ENCODE measurements at regions not wholly inside any gene's neighbourhood (a gene's known extent, or its start where the extent isn't known, plus 50 kb on each side); places are given as distances from the start of the nearest gene placed in this dataset.

GRCh38 chr16:74216319-74216718 is 80.3 kb upstream of the PSMD7 start:
- in situ Hi-C loops (cut with MboI): no loop called here
- BruUV-seq (replicated peaks): no TSS peak
- DNase-seq (ENCODE audit: low read depth, low spot score): no peak

More at GRCh38 chr16:74216319-74216718, 80.3 kb upstream of the PSMD7 start:
- Histone ChIP-seq H2AFZ (ENCODE audit: control insufficient read depth, low read depth, low read length) (no peak overlapping the region), H3K4me3 (no peak overlapping the region), H3K27me3 (replicated peaks in 1 of 2; ENCODE audit: control insufficient read depth in 2 of 2, insufficient read depth in 2 of 2, low read length in 1 of 2) (no peaks in the 10 kb centered on the region), H3K27ac (ENCODE audit: control insufficient read depth, insufficient read depth) (no peak overlapping the region), H4K20me1 (ENCODE audit: control insufficient read depth, insufficient read depth) (no peaks in the 10 kb centered on the region), H3K79me2 (ENCODE audit: control insufficient read depth, insufficient read depth, low read length) (no peaks in the 10 kb centered on the region), H3K36me3 (ENCODE audit: control insufficient read depth in 2 of 2, insufficient read depth in 2 of 2, low read length in 1 of 2) (no peaks in the 10 kb centered on the region), H3K9ac (ENCODE audit: control insufficient read depth, insufficient read depth, low read length) (no peak overlapping the region), H3K4me2 (ENCODE audit: control insufficient read depth, insufficient read depth) (no peak overlapping the region), H3K9me3 (replicated peaks; ENCODE audit: control insufficient read depth, insufficient read depth, low read length) (no peaks in the 10 kb centered on the region), H3K4me1 (ENCODE audit: control insufficient read depth, insufficient read depth, low read length) (no peaks in the 10 kb centered on the region)
- ATAC-seq (no peak), FAIRE-seq (no peak)
- ChIA-PET SMC1A (ENCODE audit: uncharacterized antibody, unreplicated experiment) (interaction anchor here (0.7 to 0.9 kb wide), 2 partner anchors 9 to 18 kb away, joined by 3 read pairs; no protein-coding TSS in a partner anchor), RAD21 (ENCODE audit: unreplicated experiment) (no interaction called here), POLR2A (no interaction called here), CTCF (interaction anchor here (1.6 kb wide), 1 partner anchor 12 kb away, joined by 5 read pairs; no protein-coding TSS in a partner anchor)
- intact Hi-C loops (cut with micrococcal nuclease; ENCODE audit: unreplicated experiment): no loop called here
- 80% methylated on average over 4 of the region's 4 CpGs for WGBS (ENCODE audit: insufficient coverage, insufficient replicate concordance, low lambda C conversion rate, missing lambda C conversion rate)
- TF ChIP-seq CHD1 (IDR thresholded peaks at IDR 0.05; ENCODE audit: low read depth, low read length) (no peak), ZSCAN29 (IDR thresholded peaks at IDR 0.05) (no peak), E2F8 (IDR thresholded peaks at IDR 0.05; ENCODE audit: low read depth, partially characterized antibody) (no peak), RAD21 (IDR thresholded peaks at IDR 0.05; ENCODE audit: insufficient read depth, low read depth, low read length) (no peak), TBL1XR1 (IDR thresholded peaks at IDR 0.05; ENCODE audit: low read depth, low read length) (no peak), TAF1 (IDR thresholded peaks at IDR 0.05; ENCODE audit: borderline replicate concordance, low read depth, low read length) (no peak), KAT2A (conservative IDR thresholded peaks at IDR 0.05; ENCODE audit: control insufficient read depth, low read depth, low read length) (no peak), SUPT20H (IDR thresholded peaks at IDR 0.05; ENCODE audit: borderline replicate concordance, control insufficient read depth, low read depth, low read length) (no peak), NR2C1 (IDR thresholded peaks at IDR 0.05) (no peak), MEF2A (IDR thresholded peaks at IDR 0.05; ENCODE audit: insufficient read depth, low read depth, low read length) (no peak), PAX8 (IDR thresholded peaks at IDR 0.05) (no peak), CHD4 (IDR thresholded peaks at IDR 0.05) (no peak), FOXK2 (IDR thresholded peaks at IDR 0.05) (no peak), NFYB (IDR thresholded peaks at IDR 0.05; ENCODE audit: insufficient read depth, low read depth, low read length) (no peak), ASH2L (IDR thresholded peaks at IDR 0.05; ENCODE audit: borderline replicate concordance, low read depth) (no peak), ZBED1 (IDR thresholded peaks at IDR 0.05; ENCODE audit: borderline replicate concordance) (no peak)
